ENCODE measurements at regions not wholly inside any gene's neighbourhood (a gene's known extent, or its start where the extent isn't known, plus 50 kb on each side); places are given as distances from the start of the nearest gene placed in this dataset.
A peak's percentile ranks its signal among the peaks of the same experiment; 100 is the strongest.

DNA sequence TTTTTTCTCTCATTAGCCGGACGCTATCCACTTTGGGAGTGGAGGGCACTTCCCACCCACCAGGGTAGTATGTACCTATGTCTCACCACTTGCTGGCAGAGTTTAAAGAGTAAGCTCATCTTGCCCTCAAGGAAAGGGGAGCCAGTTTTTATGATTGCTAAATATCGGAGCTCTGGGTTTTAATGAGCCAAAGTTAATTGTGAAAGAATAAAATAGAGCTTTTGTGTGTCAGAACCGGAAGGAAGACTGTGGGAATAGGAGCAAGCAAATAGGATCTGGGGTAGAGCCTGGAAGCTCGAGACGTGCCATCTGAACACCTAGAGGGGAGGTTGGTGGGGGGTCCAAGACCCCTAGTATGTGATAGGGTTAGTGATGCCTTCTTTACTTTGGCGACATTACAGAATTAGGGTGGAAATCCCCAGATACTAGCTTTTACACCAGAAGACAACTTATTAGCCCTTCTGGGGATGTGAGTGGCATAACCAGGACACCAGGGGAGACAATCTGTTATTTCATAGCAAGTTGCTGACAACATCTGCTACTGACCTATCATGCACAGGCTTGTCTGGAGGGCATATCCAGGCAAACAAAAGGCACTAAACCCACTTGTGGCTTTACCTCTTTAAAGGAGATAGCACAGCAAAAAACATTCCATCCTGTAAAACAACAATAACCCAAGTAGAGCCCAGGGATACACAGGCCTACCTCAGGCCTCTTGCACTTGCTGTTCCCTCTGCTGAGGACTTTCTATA, 333.8 kb downstream of the ZNF621 start:
- DNase-seq = no peak

DNA sequence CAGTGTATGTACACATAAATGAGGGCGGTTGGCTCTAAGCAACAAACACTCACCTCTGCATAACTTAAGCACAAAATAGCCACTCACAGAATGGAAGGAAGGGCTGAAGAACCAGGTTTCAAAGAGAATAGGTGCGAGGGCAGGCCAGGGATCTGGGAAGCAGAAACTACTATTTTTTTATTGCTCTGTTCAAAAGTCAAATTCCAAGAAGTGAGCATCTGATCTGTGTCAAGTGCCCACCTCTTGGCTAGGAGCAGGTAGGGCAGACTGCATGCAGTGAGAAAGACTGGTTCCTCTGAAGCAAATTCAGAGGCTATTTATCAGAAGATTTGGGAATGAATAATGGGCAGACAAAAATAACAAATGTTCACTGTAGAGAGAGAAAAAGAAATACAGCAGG, 336.4 kb upstream of the CTNNB1 start:
- no peak for DNase-seq

DNA sequence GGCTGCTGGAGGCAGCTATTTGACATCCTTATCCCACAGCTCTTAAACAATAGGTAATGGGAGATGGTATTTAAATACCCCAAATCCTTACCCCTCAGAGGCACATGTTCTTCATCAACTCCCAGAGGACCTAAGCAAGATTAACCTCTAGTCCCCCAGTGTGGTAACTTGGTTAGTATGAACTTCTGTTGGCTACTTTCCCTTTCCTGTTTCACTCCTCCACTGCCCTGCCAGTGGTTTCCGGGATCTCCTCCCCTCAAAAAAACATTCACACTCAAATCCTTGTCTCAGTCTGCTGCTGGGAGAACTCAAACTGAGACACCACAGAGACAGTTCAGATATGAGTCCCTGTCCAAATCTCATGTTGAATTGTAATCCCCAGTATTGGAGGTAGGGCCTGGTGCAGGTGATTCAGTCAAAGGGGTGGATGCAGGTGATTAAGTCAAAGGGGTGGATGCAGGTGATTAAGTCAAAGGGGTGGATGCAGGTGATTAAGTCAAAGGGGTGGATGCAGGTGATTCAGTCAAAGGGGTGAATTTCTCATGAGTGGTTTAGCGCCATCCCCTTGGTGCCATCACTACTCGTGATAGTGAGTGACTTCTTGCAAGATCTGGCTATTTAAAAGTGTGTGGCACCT, 335.0 kb upstream of the CTNNB1 start:
- DNase-seq = no peak

DNA sequence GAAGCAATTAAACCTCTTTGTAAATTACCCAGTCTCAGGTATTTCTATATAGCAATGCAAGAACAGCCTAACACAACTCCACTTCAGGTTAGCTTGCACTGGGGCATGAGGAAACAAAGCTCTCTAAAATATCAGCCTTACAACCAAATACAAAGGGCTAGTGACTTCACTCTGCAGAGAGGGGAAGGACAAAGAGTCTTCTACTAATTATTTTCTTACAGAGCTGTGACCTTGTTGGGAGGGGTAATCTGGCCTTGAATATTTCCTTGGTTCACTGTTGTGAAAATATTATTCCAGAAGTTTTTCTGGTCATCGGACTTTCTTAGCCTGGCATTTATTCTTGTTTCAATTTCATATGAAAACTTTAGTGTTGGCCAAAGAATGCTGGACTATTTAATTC, 334.4 kb upstream of the CTNNB1 start:
- no peak for DNase-seq

DNA sequence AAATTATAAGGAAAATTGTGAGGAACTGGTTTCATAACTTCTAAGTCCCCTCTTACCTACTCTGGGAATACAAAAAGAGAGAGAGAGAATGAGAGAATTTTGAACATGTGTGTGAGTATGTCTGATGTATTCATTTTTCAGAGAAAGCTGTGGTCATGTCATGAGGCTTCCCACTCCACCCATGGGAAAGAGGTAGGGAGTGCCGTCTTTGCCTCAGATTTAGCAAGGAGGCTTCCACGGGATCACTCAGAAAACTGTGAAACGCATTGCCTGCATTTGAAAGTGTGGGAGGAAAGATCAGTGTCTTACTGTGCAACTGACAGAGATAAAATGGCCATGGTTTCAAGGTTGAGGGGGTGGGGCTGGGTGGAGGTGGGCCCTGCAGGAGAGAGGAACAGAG, 331.5 kb upstream of the CTNNB1 start:
- no peak for DNase-seq

DNA sequence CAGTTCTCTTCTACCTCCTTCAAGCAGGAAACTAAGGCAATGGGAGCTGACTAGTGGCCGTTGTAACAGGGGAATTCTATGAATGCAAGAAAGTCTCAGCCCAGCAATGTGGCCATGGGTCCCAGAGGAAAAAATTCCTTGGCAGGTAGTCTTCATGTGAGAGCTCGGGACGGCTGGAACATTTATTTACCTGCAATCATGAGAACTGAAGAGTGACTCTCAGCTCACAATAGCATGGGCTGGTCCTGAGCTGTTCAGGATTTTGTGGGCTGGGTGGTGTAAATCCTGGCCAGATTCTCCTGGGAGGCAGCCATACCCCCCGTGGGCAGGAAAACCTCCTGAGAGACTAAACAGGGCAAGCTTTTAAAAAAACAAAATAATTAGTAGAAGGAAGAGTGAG, 330.3 kb upstream of the CTNNB1 start:
- no peak for DNase-seq

DNA sequence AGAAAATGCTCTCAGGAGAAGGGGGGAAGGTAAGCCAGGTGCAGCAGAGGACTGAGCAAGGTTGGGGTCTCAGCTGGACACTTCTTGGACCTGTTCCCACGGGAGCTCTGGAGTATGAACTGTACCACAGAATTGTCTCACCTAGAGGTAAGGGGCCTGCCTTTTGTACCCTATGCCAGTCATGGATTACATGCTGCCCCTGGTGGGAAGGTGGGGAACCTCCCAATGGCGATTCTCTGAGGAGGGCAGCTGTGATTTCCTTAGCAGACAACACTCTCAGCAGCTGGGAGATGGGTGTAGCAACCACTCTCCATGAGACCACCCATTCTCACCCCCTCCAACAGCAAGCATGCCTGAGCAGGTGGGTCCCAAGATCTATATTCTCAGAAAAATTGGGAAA, 329.4 kb upstream of the CTNNB1 start:
- DNase-seq = no peak

DNA sequence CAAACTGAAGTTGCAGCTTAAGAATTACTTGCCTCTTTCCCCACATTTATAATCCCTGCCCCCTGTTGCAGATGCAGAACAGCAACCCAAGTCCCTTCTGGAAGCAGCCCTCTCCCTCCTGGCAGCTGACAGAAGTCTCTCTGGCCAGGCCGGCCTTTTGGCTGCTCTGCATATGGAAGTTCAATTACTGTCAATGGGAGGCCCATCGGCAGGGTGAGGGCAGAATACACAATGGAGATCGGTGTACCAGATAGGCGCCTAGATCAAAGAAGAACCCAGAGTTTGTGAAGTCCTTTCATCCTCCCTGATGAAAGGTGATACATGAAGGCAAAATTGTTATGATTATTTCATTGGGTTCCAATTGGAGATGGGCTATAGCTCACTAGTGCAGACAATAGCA, 327.9 kb upstream of the CTNNB1 start:
- DNase-seq = no peak

DNA sequence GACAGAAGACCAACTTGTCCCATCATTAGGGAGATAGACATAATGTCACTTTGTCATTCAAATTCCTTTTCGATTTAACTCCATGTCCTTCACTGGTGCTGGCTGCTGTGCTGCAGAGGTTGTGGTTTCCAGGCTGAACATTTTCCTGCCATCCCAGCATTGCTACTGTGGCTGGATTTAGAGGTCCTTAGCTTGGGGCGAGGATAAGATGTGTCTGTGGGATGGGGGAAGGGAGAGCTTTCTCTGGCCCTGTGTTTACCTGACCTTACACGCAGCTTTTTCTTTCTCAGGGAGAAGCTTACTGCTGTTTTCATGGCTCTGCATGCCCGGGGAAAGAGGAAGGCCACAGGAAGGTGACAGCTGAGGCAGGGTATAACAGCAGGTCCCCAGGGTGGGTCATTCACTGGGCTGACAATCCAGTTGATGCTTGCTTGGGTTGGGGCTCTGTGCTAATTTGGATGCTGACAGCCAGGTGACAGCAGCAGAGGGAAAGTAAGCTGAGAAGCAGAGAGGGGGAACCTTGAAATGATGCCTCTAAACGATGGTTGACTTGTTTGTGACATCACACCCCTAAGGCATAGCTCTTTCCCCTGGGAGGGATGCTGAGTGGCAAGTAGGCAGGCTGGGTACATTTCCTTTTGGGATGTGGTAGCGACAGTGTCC, 326.9 kb upstream of the CTNNB1 start:
- DNase-seq = no peak

DNA sequence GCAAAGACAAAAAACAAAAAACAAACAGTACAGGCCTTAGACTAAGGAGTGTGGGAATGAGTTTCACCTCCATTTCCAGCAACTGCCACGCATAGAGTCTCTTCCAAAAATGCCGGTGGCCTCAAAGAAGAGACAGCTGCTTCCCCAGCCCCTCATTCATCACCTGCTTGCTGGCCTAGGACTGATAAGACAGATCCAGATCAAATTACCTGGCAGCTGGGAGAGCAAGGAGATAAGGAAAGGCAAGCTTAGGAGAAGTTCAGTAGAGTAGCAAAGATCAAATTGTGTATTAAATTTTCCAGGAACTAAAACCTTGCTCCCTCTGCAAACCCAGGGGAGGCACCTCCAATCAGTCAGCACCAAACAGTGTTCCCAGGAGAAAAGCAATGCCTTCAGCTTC, 325.8 kb upstream of the CTNNB1 start:
- no peak for DNase-seq

DNA sequence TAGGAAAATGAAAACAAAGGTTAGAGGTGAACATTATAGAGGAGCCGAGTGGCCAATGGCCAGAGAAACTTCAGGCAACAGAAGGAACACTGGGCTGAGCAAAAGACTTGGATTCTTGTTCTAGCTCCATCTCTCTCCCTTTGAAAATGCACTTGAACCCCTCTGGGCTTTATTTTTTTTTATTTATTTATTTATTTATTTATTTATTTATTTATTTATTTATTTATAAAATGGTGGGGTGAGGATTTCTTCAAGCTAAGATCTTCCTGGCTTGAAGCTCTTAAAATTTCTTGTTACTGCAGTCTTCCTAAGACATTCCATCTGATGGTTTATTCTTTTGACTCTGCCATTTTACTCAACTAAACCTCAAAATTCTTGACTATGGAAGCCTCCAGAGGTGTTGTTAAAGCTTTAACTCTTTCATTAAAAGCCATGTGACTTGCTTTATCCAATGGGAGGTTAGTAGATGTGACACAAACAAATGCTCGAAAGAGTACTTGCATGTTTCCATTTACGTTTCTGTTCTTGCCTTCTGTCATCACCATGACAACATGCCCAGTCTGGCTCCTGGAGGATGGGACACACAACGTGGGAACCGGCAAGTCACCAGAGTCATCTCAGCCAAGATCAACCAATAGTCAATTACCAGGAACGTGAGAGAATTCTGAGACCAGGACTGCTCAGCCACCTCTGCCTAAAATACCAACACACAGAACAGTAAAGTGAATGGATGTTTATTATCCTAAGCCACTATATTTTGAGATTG, 325.2 kb upstream of the CTNNB1 start:
- DNase-seq = no peak

DNA sequence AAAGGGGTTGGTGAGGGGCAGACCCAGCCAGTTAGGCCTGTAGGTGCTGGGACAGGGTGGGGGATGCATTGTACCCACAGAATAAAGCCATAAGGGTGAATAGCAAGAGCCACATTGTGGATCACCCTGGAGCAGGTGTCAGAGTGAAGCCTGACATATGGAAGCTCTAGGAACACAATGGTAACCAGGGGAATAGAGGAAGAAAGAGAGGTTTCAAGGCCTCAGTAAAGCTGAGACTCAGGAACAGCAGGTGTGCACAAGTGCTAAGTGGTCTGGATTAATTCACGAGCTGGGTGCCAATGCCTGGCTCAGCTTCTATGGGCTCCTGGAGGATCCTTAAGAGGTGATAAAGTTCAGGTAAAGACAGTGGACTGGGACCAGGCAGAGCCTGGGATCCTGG, 323.7 kb upstream of the CTNNB1 start:
- DNase-seq = no peak

DNA sequence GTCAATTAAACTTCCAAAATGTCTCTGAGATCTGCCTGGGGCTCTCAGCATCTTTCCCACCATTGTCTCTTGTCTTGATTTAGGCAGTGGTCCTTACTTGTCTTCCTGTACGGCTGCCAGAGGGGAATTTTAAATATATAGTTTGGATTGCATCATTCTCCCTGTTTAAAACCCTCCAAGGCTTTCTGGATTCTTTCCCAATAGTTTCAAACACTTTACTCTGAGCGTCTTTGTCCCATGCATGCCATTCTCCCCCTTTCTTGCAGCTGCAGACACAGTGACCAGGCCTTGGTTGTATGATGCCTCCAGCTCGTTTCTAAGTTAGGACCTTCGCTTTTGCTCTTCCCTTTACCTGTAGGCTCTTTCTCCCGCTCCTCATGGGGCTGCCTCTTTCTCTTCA, 323.3 kb upstream of the CTNNB1 start:
- DNase-seq = peak; percentile 24 to 30

DNA sequence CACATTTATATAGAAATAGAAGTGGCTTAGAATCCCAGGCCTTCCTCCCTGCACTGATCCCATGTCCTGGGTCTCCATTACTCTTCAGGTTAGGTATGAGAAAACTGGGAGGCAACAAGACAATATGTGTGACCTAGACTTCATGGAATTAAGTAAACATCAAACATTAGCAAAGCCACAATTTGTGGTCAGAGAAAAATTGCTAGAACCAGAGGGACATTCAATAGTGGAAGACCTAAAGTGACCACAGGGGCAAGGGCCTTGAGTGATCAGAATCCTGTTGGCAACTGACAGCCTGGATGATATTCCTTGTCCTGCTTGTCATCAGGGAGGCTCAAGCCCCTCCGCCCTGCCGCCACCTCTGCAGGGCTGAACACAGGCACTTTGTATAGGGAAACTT, 322.8 kb upstream of the CTNNB1 start:
- DNase-seq = peak in 1 of 2 donors; percentile 20

DNA sequence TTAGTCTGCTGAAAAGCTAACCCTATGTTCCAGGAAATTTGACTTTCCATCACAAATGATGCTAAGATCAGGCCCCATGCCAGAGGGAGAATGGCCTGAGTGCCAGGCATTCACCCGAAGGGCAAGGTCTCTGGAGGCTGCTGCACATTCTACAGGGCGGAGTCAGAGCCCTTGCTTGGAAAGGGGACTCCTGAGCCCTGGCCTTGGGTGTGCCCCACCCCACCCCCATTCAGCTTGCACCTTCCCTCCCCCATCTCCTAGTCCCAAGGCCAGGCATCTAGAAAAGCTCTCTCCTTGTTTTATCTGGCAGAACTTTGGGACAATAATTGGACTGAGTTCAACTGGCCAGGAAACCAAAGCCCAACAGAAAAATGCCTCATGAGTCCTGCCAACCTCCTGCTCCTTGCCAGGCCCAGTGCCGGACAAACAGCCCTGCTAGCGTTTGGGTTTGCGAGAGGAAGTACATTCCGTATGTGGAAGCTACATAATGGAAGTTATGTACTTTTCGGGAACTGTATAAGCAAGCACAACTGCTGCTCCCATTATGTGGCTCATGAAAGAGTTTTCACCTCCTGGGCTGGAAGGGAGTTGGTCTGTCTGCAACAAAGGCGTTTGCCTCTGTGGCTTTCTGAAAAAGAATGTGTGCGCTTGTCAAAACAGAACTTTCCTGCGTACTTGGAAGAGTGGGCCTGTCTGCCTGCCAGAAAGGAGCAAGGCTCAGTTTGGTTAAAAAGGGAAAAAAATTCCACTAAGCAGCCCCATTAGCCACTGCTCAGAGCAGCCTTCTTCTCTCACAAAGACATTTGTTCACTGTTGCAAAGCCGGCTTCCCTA, 321.5 kb upstream of the CTNNB1 start:
- DNase-seq = peak; percentile 22 to 32

DNA sequence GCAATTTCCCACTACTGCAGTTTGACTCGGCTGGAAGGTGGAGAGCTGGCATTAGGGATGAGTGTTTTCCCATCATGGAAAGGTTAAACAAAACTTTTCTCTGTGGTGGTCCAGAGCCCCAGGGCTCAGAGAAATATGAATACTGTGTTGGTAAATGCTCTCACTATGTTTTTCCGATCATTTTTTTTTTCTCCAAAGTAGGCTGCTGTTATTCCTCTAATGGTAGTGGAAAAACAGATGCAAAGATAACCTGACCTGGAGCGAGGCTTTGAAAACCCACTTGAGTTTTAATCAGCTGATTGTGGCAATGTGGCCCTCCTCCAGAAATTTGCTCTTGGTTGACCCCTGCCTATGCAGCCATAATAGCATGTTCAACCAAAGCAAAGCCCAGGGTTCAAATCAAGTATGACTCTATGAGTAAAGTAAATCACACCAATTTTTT, 320.8 kb upstream of the CTNNB1 start:
- no peak for DNase-seq

DNA sequence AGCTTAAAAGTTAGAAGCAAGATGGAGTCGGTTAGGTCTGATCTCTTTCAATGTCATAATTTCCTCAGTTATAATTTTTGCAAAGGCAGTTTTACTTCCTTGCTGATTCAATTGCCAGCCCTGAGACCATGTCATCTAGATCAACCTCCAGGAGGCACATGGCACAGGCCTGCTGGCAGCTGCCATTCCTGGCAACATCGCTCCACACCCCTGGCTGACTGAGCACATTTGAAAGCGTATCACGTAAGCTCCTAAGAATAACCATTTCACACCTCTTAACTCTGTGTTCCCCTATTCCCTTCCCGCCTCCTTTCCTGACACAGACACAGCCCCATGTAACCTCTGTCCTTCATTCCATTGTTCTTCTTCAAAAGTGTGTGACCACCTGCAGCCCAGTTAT, 313.9 kb upstream of the CTNNB1 start:
- DNase-seq = no peak

DNA sequence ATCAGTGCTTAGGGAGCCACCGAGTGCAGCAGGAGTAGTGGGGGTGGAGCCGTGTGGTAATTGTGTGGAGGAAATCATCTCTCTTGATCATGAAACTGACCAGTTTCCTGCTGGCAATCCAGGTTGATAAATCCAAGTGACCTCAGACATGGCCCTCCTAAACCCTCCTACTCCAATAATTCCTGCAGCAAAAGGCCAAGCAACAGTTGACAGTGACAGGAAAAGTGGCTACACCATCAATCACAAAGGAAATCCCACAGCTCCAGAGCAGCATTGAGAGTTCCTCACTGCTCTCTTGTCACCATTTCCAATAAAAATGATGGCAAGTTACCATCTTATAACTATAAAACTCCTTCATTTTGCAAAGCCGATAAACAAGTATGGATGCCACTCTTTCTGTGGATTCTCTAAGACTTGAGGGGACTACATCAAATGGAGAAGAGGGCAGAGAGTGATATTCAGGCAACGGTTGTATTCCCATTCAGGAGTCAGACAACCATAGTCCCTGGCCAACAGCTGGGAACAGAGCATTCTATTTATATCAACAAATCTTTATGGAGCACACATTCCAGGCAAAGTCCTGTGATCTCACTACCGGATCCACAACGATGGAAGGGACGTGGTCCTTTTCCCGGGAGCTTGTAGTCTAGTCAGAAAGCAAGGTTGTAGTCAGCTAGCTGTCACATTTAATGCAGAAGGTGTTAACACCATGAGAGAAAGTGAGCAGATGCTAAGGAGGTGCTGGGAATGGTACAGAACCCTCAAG, 312.5 kb upstream of the CTNNB1 start:
- no peak for DNase-seq

DNA sequence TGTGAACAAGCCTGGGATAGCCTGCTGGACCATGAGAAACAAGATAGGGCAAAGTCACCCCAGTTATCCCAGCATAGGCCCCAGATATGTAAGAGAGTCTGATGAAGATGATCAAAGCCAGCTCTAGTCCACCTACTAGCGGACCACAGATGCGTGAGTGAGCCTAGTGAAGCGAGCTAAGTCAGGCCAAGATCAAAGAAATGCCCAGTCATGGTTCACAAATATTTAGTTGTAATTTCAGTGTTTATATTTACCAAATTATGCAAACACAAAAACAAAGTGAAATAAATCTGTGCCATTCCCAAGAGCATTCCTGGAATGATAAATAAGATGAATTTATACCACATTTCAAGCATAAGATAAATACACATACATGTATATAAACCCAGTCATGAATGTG, 308.1 kb upstream of the CTNNB1 start:
- no peak for DNase-seq

DNA sequence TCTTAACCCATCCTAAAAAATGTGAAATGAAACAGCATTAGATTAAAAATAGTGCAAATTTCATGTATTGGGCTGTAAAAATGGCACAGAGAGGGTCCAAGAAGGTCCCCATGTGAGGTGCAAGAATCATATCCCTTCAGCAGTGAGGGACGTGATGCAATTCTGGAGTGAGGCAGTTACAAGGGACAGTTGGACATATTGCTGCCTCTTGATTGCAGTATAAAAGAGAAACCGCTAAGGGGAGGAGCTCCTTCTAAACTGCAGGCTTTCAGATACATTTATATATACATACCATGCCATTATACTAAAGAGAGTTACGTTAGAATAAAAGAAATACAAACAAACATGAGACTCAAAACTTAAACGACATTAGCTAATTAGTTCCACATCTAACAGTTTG, 304.2 kb upstream of the CTNNB1 start:
- DNase-seq = no peak

DNA sequence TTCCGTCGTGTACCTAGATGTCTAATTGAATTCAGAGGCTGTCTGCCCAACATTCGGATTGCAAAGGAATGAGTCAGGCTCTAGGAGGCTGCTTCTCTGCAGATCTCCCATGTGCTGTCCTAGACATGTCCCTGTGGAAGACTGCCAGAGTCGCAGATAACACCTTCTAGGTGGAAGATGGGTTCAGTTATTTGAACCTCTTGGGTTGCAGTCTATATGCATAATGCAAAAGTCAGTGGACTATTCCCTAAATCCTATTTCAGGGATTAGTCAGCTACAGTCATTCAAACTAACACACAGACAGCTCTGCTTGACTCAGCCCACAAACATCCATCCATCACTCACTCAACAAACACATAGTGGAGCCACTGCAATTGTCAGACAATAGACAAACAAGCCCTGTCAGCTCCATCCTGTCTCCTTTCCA, 300.0 kb upstream of the CTNNB1 start:
- no peak for DNase-seq
